Calu3 (cell line): ENCODE measurements at regions not wholly inside any gene's neighbourhood (a gene's known extent, or its start where the extent isn't known, plus 50 kb on each side); places are given as distances from the start of the nearest gene placed in this dataset.

Source experiments
- BruUV-seq: library from RNA; stranded (reverse); fragments of 400-500 nt; replicated peaks from 2 replicates; lab custom pipeline; 2021; lab: Mats Ljungman, UMichigan
- CTCF ChIA-PET: fragments of 300-600 bp; sonication (Branson Sonifier 250); formaldehyde crosslinking; loops from one replicate; lab custom pipeline; 2022; ENCODE audit warnings: antibody characterized with exemption; lab: Charles Lee
- DNase-seq: peaks from one replicate; pipeline ENCODE4 v3.0.0; 2022
- H3K27ac Mint-ChIP-seq: one replicate; pipeline ENCODE4 v1.8.0; 2022; ENCODE audit warnings: mixed read lengths; ENCODE audit not compliant: unreplicated experiment
- H3K27me3 Mint-ChIP-seq: one replicate; pipeline ENCODE4 v1.8.0; 2022; ENCODE audit warnings: mixed read lengths; ENCODE audit not compliant: unreplicated experiment
- H3K36me3 Mint-ChIP-seq: one replicate; pipeline ENCODE4 v1.8.0; 2022; ENCODE audit warnings: mild to moderate bottlenecking, moderate library complexity, mixed read lengths; ENCODE audit not compliant: insufficient read depth, unreplicated experiment
- H3K4me1 Mint-ChIP-seq: one replicate; pipeline ENCODE4 v1.8.0; 2022; ENCODE audit warnings: mild to moderate bottlenecking, low read depth, mixed read lengths; ENCODE audit not compliant: unreplicated experiment
- H3K4me3 Mint-ChIP-seq: one replicate; pipeline ENCODE4 v1.8.0; 2022; ENCODE audit warnings: mild to moderate bottlenecking, low read depth, moderate library complexity, mixed read lengths; ENCODE audit not compliant: unreplicated experiment
- H3K9me3 Mint-ChIP-seq: one replicate; pipeline ENCODE4 v1.8.0; 2022; ENCODE audit warnings: low read depth, mixed read lengths; ENCODE audit not compliant: unreplicated experiment
- CTCF ChIP-seq: fragments of 200-600 bp; IDR thresholded peaks from one replicate; pipeline ENCODE4 v1.8.0; 2022; ENCODE audit warnings: antibody characterized with exemption; ENCODE audit not compliant: unreplicated experiment
- intact Hi-C: fragments of 100-400 bp; cut with micrococcal nuclease; formaldehyde crosslinking; loops from one replicate; pipeline ENCODE4 v1.10.0; 2022; ENCODE audit not compliant: unreplicated experiment

GRCh38 chr7:16326106-16326505 lies 95.2 kb downstream of the CRPPA start:
- peaks cover under 1% of the 10 kb centered on the region for H3K4me1 Mint-ChIP-seq
- H3K27ac Mint-ChIP-seq: no peak overlapping the region
- no peak overlapping the region for H3K4me3 Mint-ChIP-seq
- intact Hi-C loops: no loop called here
- CTCF ChIA-PET: no interaction called here
- no peaks in the 10 kb centered on the region for H3K36me3 Mint-ChIP-seq
- BruUV-seq: no TSS peak
- TF ChIP-seq CTCF: no peak
- H3K9me3 Mint-ChIP-seq: peaks cover 5% of the 10 kb centered on the region
- DNase-seq: no peak
- no peaks in the 10 kb centered on the region for H3K27me3 Mint-ChIP-seq

DNA sequence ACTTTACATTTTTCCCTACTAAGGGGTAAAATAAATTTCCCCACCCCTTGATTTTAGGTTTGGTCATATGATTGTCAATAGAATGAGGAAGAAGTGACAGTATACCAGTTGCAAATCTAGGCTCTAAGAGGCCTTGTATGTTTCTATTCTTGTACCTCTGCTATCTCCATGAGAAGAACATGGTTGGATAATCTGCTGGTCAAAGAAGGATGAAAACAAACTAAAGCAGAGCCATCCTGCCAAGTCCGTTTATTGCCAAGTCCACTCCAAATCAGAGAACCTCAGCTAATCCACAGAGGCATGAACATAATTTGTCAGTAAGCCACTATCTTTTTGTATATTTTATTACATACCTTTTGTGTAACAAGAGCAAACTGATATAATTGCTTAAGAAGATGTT lies 98.0 kb downstream of the CRPPA start:
- H3K27ac Mint-ChIP-seq: no peak overlapping the region
- no peaks in the 10 kb centered on the region for H3K9me3 Mint-ChIP-seq
- H3K27me3 Mint-ChIP-seq: no peaks in the 10 kb centered on the region
- H3K4me3 Mint-ChIP-seq: no peak overlapping the region
- H3K36me3 Mint-ChIP-seq: peaks cover 9% of the 10 kb centered on the region
- peaks cover 27% of the 10 kb centered on the region for H3K4me1 Mint-ChIP-seq
- no peak for TF ChIP-seq CTCF
- CTCF ChIA-PET: no interaction called here
- DNase-seq: no peak
- no TSS peak for BruUV-seq
- intact Hi-C loops: no loop called here

- peaks cover under 1% of the 10 kb centered on the region for H3K9me3 Mint-ChIP-seq
- H3K27me3 Mint-ChIP-seq: no peaks in the 10 kb centered on the region
- peaks cover 9% of the 10 kb centered on the region for H3K36me3 Mint-ChIP-seq
- no peak for TF ChIP-seq CTCF
- peak overlapping the region; percentile 86 for H3K27ac Mint-ChIP-seq
- intact Hi-C loops: no loop called here
- peaks cover 48% of the 10 kb centered on the region for H3K4me1 Mint-ChIP-seq
- CTCF ChIA-PET: interaction anchor here (1.1 to 2.5 kb wide), 3 partner anchors 26 to 181 kb away, joined by 3 to 18 read pairs (median 6); no protein-coding TSS in a partner anchor
- no TSS peak for BruUV-seq
- no peak overlapping the region for H3K4me3 Mint-ChIP-seq
- DNase-seq: no peak
Observed at GRCh38 chr7:16320099-16320660, 101.2 kb downstream of the CRPPA start.

DNA sequence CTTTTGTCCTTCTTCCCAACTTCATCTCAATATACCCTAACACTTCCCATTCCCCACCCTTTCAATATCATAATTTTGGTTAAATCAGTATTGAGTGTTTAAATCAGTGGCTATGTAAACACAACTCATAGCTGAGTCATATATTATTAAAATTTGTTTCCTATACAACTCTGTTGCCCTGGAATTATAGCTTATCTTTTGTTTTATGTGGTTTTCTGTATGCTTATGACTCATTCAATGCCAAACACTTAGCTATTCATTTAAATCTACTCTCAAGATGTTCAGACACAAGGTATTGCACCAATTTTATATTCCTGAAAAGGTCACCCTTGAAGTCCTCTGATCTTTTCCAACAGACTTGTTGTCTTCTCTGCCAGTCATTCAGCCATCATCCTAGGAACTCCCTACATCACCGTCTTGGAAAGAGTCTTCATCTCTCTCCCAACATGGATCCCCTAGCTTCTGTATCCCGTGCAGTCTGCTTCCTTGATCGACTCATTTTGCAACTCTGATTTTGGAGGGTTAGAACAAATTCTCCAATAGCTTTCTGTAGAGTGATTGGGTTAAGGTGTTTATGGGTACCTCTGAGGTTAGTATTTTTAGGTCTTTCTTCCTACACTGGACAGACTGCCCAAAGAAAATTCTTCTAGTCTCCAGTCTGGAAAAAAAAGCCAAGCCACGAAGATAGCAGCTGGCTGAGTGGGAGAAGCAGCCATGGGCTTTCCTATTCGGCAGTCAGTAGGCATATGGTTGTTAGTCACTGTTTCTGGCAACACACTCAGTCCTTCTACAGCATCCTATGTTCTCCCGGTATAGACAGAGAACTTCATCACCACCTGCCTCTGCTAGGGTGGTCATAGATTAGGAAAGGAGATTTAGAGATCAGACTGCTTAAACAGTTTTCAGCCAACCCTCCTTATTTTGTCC lies 102.1 kb downstream of the CRPPA start:
- Mint-ChIP-seq H3K4me3 (peak overlapping the region; percentile 11), H3K4me1 (peaks cover 57% of the 10 kb centered on the region), H3K27me3 (no peaks in the 10 kb centered on the region), H3K36me3 (peaks cover 9% of the 10 kb centered on the region), H3K9me3 (peaks cover 4% of the 10 kb centered on the region), H3K27ac (peak overlapping the region; percentile 86)
- CTCF ChIA-PET: interaction anchor here (0.5 to 2.5 kb wide), 11 partner anchors 13 to 245 kb away, joined by 3 to 18 read pairs (median 4); no protein-coding TSS in a partner anchor
- no peak for TF ChIP-seq CTCF
- DNase-seq: peak; percentile 25
- no TSS peak for BruUV-seq
- intact Hi-C loops: loop anchor here (1.0 kb wide), 2 partner anchors 27 to 50 kb away; no protein-coding TSS in a partner anchor
